Mesendoderm (in vitro differentiated cells): ENCODE measurements at regions not wholly inside any gene's neighbourhood (a gene's known extent, or its start where the extent isn't known, plus 50 kb on each side); places are given as distances from the start of the nearest gene placed in this dataset.

Experiments
- DNase-seq: peaks from one replicate; pipeline ENCODE4 v3.0.0; 2013
- H2AK5ac ChIP-seq: 2 replicates; pipeline ENCODE4 v1.6.1; 2013; ENCODE audit warnings: low read length, inconsistent platforms
- H2BK120ac ChIP-seq: 2 replicates; pipeline ENCODE4 v1.6.1; 2013; ENCODE audit warnings: low read depth, mild to moderate bottlenecking, low read length, moderate library complexity, mixed read lengths
- H2BK15ac ChIP-seq: replicated peaks from 2 replicates; pipeline ENCODE4 v1.6.1; 2013; ENCODE audit warnings: low read depth, mild to moderate bottlenecking, moderate library complexity
- H2BK5ac ChIP-seq: 2 replicates; pipeline ENCODE4 v1.6.1; 2013; ENCODE audit warnings: low read length, inconsistent platforms
- H3K18ac ChIP-seq: 2 replicates; pipeline ENCODE4 v1.6.1; 2013; ENCODE audit warnings: mild to moderate bottlenecking, low read length, mixed read lengths
- H3K23ac ChIP-seq: one replicate; pipeline ENCODE4 v1.6.1; 2013; ENCODE audit warnings: low read length
- H3K27ac ChIP-seq: 2 replicates; pipeline ENCODE4 v1.5.1; 2013; ENCODE audit warnings: low read depth, mild to moderate bottlenecking, inconsistent platforms, low read length, moderate library complexity
- H3K27me3 ChIP-seq: 2 replicates; pipeline ENCODE4 v1.6.1; 2013; ENCODE audit warnings: low read length, control low read depth, mild to moderate bottlenecking, inconsistent platforms; ENCODE audit not compliant: insufficient read depth, poor library complexity
- H3K36me3 ChIP-seq: 2 replicates; pipeline ENCODE4 v1.6.1; 2013; ENCODE audit warnings: low read length, inconsistent platforms; ENCODE audit not compliant: control insufficient read depth, insufficient read depth
- H3K4ac ChIP-seq: one replicate; pipeline ENCODE4 v1.6.1; 2013; ENCODE audit warnings: low read depth, mild to moderate bottlenecking, low read length, moderate library complexity
- H3K4me1 ChIP-seq: 2 replicates; pipeline ENCODE4 v1.6.1; 2013; ENCODE audit warnings: low read depth, low read length, inconsistent platforms; ENCODE audit not compliant: control insufficient read depth
- H3K4me2 ChIP-seq: 2 replicates; pipeline ENCODE4 v1.6.1; 2013; ENCODE audit warnings: low read length
- H3K4me3 ChIP-seq: 2 replicates; pipeline ENCODE4 v1.5.1; 2013; ENCODE audit warnings: mild to moderate bottlenecking, low read length
- H3K56ac ChIP-seq: one replicate; pipeline ENCODE4 v1.6.1; 2013; ENCODE audit warnings: low read length
- H3K79me1 ChIP-seq: 2 replicates; pipeline ENCODE4 v1.6.1; 2013; ENCODE audit warnings: low read length, inconsistent platforms
- H3K79me2 ChIP-seq: 2 replicates; pipeline ENCODE4 v1.6.1; 2013; ENCODE audit warnings: mild to moderate bottlenecking, low read length; ENCODE audit not compliant: control insufficient read depth, insufficient read depth
- H3K9ac ChIP-seq: 2 replicates; pipeline ENCODE4 v1.6.1; 2013; ENCODE audit warnings: low read length, inconsistent platforms
- H4K5ac ChIP-seq: one replicate; pipeline ENCODE4 v1.6.1; 2013; ENCODE audit warnings: low read length
- H4K8ac ChIP-seq: one replicate; pipeline ENCODE4 v1.6.1; 2013; ENCODE audit warnings: low read depth, mild to moderate bottlenecking, control low read depth, low read length, moderate library complexity
- WGBS: extraction: QIAGEN DNeasy Blood & Tissue Kit; methylation state at CpG from one replicate; pipeline ENCODE4 v1.1.7; 2013; ENCODE audit warnings: low lambda C conversion rate, missing lambda C conversion rate; ENCODE audit not compliant: insufficient coverage; ENCODE audit errors: extremely low coverage; 5-methylcytosine and 5-hydroxymethylcytosine counted together

DNA sequence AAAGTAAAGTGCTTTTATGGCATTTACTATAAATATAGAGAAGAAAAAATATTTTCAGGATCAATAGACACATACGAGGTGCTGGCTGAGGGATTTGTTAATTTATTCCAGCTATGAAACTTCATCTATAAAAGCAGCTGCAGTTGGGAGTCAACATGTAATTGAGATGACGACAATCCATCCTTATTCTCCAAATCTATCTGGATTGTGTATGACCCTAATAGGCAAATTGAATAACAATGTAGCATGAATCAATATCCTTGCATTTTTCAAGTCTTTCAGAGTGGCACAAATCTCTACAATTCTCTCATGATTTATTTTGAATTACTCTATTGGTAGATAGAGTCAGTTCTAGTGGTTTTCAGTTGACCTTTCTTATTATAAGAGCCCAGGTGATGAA is 1296.5 kb upstream of the SPRY2 start:
- Histone ChIP-seq H3K27me3 (no peaks in the 10 kb centered on the region), H3K27ac (no peak overlapping the region), H2BK120ac (no peak overlapping the region), H4K5ac (no peak overlapping the region), H3K9ac (no peak overlapping the region), H3K79me2 (no peaks in the 10 kb centered on the region), H3K18ac (no peak overlapping the region), H4K8ac (no peak overlapping the region), H3K23ac (no peak overlapping the region), H3K4me2 (no peak overlapping the region), H3K4me3 (no peak overlapping the region), H2BK15ac (no peak overlapping the region), H2BK5ac (no peak overlapping the region), H3K56ac (no peak overlapping the region), H3K36me3 (no peaks in the 10 kb centered on the region), H2AK5ac (no peak overlapping the region), H3K79me1 (no peaks in the 10 kb centered on the region), H3K4ac (no peak overlapping the region), H3K4me1 (no peaks in the 10 kb centered on the region)
- DNase-seq: no peak
- no CpG with 5 or more reads among the region's 2 CpGs for WGBS

DNA sequence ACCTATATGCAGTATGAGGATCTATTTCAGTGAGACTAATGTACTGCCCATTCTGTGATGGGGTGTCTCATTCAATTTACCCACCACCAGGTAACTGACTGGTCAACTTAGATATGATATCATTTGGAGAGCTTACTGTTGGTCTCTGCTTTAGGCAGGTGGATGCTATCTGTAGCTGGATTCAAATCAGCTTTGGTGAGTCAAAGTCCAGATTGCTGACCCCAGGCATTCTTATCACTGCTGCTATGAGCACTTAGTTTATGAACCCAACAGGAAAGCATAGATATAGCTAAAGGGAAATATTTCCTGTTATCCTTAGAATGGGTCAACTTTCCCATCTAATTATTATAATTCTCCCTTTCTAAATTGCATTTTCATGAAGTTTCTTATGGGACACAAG is 1295.2 kb upstream of the SPRY2 start:
- DNase-seq: no peak
- no peak overlapping the region for H3K4me3 ChIP-seq
- H3K79me1 ChIP-seq: no peaks in the 10 kb centered on the region
- no peak overlapping the region for H3K4ac ChIP-seq
- no peaks in the 10 kb centered on the region for H3K79me2 ChIP-seq
- H3K27me3 ChIP-seq: no peaks in the 10 kb centered on the region
- no peak overlapping the region for H4K8ac ChIP-seq
- H3K4me1 ChIP-seq: no peaks in the 10 kb centered on the region
- H3K9ac ChIP-seq: no peak overlapping the region
- no peak overlapping the region for H3K4me2 ChIP-seq
- no peak overlapping the region for H2BK5ac ChIP-seq
- no peak overlapping the region for H4K5ac ChIP-seq
- H3K36me3 ChIP-seq: no peaks in the 10 kb centered on the region
- H3K27ac ChIP-seq: no peak overlapping the region
- no peak overlapping the region for H3K56ac ChIP-seq
- H2AK5ac ChIP-seq: no peak overlapping the region
- peak overlapping the region; percentile 54 for H2BK120ac ChIP-seq
- no peak overlapping the region for H2BK15ac ChIP-seq
- H3K18ac ChIP-seq: no peak overlapping the region
- H3K23ac ChIP-seq: no peak overlapping the region

DNA sequence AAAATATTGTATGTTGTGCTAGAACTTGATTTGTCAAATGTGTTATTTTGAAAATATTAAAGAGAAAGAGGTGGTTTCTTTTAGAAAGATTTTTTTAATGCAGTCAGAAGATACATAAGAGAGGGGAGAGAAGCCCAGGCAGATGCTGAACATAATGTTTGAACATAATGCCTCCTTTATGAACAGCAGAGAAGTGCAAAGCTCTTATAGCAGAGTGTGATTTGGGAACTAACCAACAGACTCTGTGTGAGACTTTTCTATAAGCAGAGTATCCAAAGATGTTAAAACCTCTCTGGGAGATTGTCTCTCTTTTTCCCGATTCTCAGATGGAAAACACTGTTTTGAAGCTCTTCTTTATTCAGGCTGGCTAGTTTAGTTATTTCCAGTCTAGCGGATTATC is 1274.1 kb upstream of the SPRY2 start:
- no peak overlapping the region for H3K4me2 ChIP-seq
- H3K4me3 ChIP-seq: no peak overlapping the region
- no peak overlapping the region for H2BK15ac ChIP-seq
- H2BK5ac ChIP-seq: no peak overlapping the region
- H3K27me3 ChIP-seq: no peaks in the 10 kb centered on the region
- no peaks in the 10 kb centered on the region for H3K4me1 ChIP-seq
- no peak overlapping the region for H2AK5ac ChIP-seq
- no peaks in the 10 kb centered on the region for H3K79me2 ChIP-seq
- no peak overlapping the region for H3K4ac ChIP-seq
- H3K36me3 ChIP-seq: no peaks in the 10 kb centered on the region
- DNase-seq: no peak
- no peak overlapping the region for H3K9ac ChIP-seq
- H3K27ac ChIP-seq: no peak overlapping the region
- no peak overlapping the region for H3K18ac ChIP-seq
- H3K56ac ChIP-seq: no peak overlapping the region
- H3K79me1 ChIP-seq: no peaks in the 10 kb centered on the region
- peak overlapping the region; percentile 56 for H4K8ac ChIP-seq
- H3K23ac ChIP-seq: no peak overlapping the region
- no peak overlapping the region for H4K5ac ChIP-seq
- WGBS: no CpG with 5 or more reads among the region's 2 CpGs
- H2BK120ac ChIP-seq: no peak overlapping the region

DNA sequence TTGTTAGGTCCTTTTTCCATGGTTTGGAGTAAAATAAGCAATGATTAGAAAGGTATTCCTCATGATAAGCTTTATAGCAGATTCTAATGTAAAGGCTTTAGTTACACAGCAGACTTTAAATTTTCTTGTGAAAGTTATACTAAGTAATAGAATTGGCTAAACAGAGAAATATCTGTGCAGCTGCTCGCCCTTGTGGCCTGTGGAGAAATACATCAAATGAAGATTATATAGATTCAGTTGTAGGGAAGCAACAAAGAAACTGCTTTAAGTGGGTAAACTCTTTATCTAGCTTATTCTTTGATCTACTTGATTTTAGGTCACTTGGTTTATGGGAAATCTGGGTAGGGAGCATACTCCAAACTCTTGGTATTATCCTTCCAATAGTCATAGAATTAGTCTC is 1269.7 kb upstream of the SPRY2 start:
- Histone ChIP-seq H3K27me3 (no peaks in the 10 kb centered on the region), H3K23ac (no peak overlapping the region), H3K4me3 (no peak overlapping the region), H3K4me2 (no peak overlapping the region), H2AK5ac (no peak overlapping the region), H4K8ac (no peak overlapping the region), H3K79me1 (no peaks in the 10 kb centered on the region), H3K18ac (no peak overlapping the region), H3K27ac (no peak overlapping the region), H4K5ac (no peak overlapping the region), H3K4me1 (no peaks in the 10 kb centered on the region), H2BK120ac (no peak overlapping the region), H3K56ac (no peak overlapping the region), H2BK15ac (no peak overlapping the region), H3K79me2 (no peaks in the 10 kb centered on the region), H3K4ac (no peak overlapping the region), H3K36me3 (no peaks in the 10 kb centered on the region), H2BK5ac (no peak overlapping the region), H3K9ac (no peak overlapping the region)
- no CpG with 5 or more reads among the region's 1 CpG for WGBS
- DNase-seq: no peak

DNA sequence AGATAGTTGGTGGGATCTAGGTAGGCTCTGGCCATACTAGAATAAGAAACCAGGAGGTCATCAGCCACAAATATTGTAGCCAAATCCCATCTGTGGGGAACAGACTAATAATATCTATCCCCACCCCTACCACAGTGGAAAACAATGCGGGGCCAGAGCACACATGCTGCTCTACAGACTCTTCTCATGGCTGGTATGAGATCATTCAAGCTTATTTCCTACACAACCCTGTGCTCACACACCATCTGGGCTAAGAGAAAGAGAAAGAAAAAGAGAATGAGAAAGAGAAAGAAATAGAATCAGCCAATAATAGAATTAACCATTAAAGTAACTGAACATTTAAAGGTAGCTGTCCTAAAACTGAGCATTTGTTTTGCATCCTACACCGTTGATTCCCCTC is 1268.4 kb upstream of the SPRY2 start:
- H3K9ac ChIP-seq: no peak overlapping the region
- no peak overlapping the region for H3K23ac ChIP-seq
- H3K79me1 ChIP-seq: no peaks in the 10 kb centered on the region
- no CpG with 5 or more reads among the region's 2 CpGs for WGBS
- no peak overlapping the region for H2BK120ac ChIP-seq
- no peak overlapping the region for H4K5ac ChIP-seq
- no peaks in the 10 kb centered on the region for H3K79me2 ChIP-seq
- no peak overlapping the region for H2BK5ac ChIP-seq
- peak overlapping the region; percentile 9 for H3K18ac ChIP-seq
- H2AK5ac ChIP-seq: no peak overlapping the region
- no peak overlapping the region for H3K4me3 ChIP-seq
- DNase-seq: no peak
- no peak overlapping the region for H4K8ac ChIP-seq
- no peaks in the 10 kb centered on the region for H3K4me1 ChIP-seq
- no peak overlapping the region for H3K4me2 ChIP-seq
- no peaks in the 10 kb centered on the region for H3K36me3 ChIP-seq
- no peak overlapping the region for H2BK15ac ChIP-seq
- H3K27ac ChIP-seq: no peak overlapping the region
- H3K27me3 ChIP-seq: no peaks in the 10 kb centered on the region
- no peak overlapping the region for H3K4ac ChIP-seq
- no peak overlapping the region for H3K56ac ChIP-seq

DNA sequence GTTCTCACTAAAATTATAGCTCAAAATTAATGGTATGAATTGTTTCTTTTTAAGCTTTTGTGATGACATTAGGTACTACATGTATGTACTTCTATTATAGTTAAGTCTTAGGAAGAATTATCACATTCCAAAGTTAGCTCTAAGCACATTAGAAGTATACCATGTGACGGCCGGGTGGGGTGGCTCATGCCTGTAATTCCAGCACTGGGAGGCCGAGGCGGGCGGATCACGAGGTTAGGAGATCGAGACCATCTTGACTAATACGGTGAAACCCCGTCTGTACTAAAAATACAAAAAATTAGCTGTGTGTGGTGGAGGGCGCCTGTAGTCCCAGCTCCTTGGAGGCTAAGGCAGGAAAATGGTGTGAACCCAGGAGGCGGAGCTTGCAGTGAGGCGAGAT is 1265.1 kb upstream of the SPRY2 start:
- WGBS: no CpG with 5 or more reads among the region's 12 CpGs
- Histone ChIP-seq H3K36me3 (no peaks in the 10 kb centered on the region), H3K27me3 (no peaks in the 10 kb centered on the region), H3K4me3 (no peak overlapping the region), H3K27ac (no peak overlapping the region), H3K79me1 (no peaks in the 10 kb centered on the region), H3K79me2 (no peaks in the 10 kb centered on the region), H2BK15ac (no peak overlapping the region), H2AK5ac (no peak overlapping the region), H3K4ac (no peak overlapping the region), H3K23ac (no peak overlapping the region), H3K4me1 (no peaks in the 10 kb centered on the region), H3K56ac (no peak overlapping the region), H3K18ac (no peak overlapping the region), H4K5ac (no peak overlapping the region), H3K9ac (no peak overlapping the region), H2BK120ac (no peak overlapping the region), H3K4me2 (no peak overlapping the region), H4K8ac (no peak overlapping the region), H2BK5ac (no peak overlapping the region)
- no peak for DNase-seq
